K562 (cell line): ENCODE measurements at regions not wholly inside any gene's neighbourhood (a gene's known extent, or its start where the extent isn't known, plus 50 kb on each side); places are given as distances from the start of the nearest gene placed in this dataset.

Source experiments
- ATAC-seq: fragments of 200-7000 bp; cut with Tn5 transposase; 3 replicates; pipeline ENCODE4 v1.9.1; 2020; ENCODE audit warnings: moderate library complexity
- BruUV-seq: library from RNA; stranded (reverse); fragments of 400-500 nt; replicated peaks from 2 replicates; lab custom pipeline; 2021; lab: Mats Ljungman, UMichigan
- CTCF ChIA-PET: fragments of 300-600 bp; formaldehyde crosslinking; extraction: SDS; loops from one replicate; lab custom pipeline; 2021; ENCODE audit warnings: low intra/inter-chr PET ratio; lab: Yijun Ruan, JAX
- POLR2A ChIA-PET: fragments of 300-600, 350-650 bp; sonication (Branson Sonifier 250); formaldehyde crosslinking; extraction: SDS; loops from one replicate; lab custom pipeline; 2021; ENCODE audit warnings: antibody characterized with exemption, inconsistent platforms; lab: Yijun Ruan, JAX
- DNase-seq, 4 experiments: peaks; one replicate each; pipeline versions ENCODE4 v3.0.0 to v3.0.0-alpha.2; 2011 to 2018; ENCODE audit warnings: low spot score in 3 of 4, mixed read lengths in 3 of 4; ENCODE audit errors: extremely low read depth in 1 of 4
- FAIRE-seq: peaks from 2 replicates; lab custom pipeline; 2011; peaks lifted over from hg19 to GRCh38; lab: Jason Lieb, UNC
- H2AFZ ChIP-seq: 2 replicates; pipeline ENCODE4 v1.6.0; 2011; ENCODE audit warnings: low read depth, low read length, control low read depth, inconsistent platforms
- H3K27ac ChIP-seq: fragments of 200-600 bp; 3 replicates; pipeline ENCODE4 v1.8.0; 2011; ENCODE audit warnings: low read depth, mild to moderate bottlenecking, control low read depth, inconsistent platforms, low read length, moderate library complexity, mixed read lengths; ENCODE audit errors: extremely low read depth
- H3K27me3 ChIP-seq, 2 experiments: fragments of 300-600 bp in 1 of 2; 2 replicates in 1 of 2; 3 replicates in 1 of 2; pipeline versions ENCODE4 v1.6.0 to v1.8.0; 2011; ENCODE audit warnings: inconsistent platforms in 2 of 2, low read length in 2 of 2, mild to moderate bottlenecking in 1 of 2, mixed read lengths in 1 of 2, moderate library complexity in 1 of 2; ENCODE audit not compliant: control insufficient read depth in 2 of 2, insufficient read depth in 2 of 2
- H3K36me3 ChIP-seq: fragments of 300-600 bp; 3 replicates; pipeline ENCODE4 v1.8.0; 2011; ENCODE audit warnings: mild to moderate bottlenecking, low read length, inconsistent platforms; ENCODE audit not compliant: control insufficient read depth, insufficient read depth
- H3K4me1 ChIP-seq, 2 experiments: fragments of 200-600 bp in 1 of 2; replicated peaks in 1 of 2; 2 replicates in 1 of 2; 3 replicates in 1 of 2; pipeline versions ENCODE4 v1.5.1 to v1.8.0; 2011; ENCODE audit warnings: inconsistent platforms in 2 of 2, low read length in 2 of 2, mild to moderate bottlenecking in 1 of 2, mixed read lengths in 1 of 2, moderate library complexity in 1 of 2; ENCODE audit not compliant: control insufficient read depth in 2 of 2, insufficient read depth in 2 of 2
- H3K4me2 ChIP-seq: 2 replicates; pipeline ENCODE4 v1.6.1; 2011; ENCODE audit warnings: low read length, control low read depth, inconsistent platforms, mixed read lengths; ENCODE audit not compliant: insufficient read depth
- H3K4me3 ChIP-seq: fragments of 200-600 bp; sonication (generic), shearing (Covaris generic); 2 replicates; pipeline ENCODE4 v1.5.1; 2016; ENCODE audit warnings: control low read depth, inconsistent platforms
- H3K79me2 ChIP-seq: fragments of 200-600 bp; 3 replicates; pipeline ENCODE4 v1.8.0; 2011; ENCODE audit warnings: low read length, inconsistent platforms; ENCODE audit not compliant: control insufficient read depth, insufficient read depth
- H3K9ac ChIP-seq, 2 experiments: 2 replicates each; pipeline versions ENCODE4 v1.6.0 to v1.6.1; 2011; ENCODE audit warnings: low read depth in 2 of 2, low read length in 2 of 2, control low read depth in 1 of 2, inconsistent platforms in 1 of 2, mild to moderate bottlenecking in 1 of 2, mixed read lengths in 1 of 2; ENCODE audit not compliant: insufficient read depth in 1 of 2
- H3K9me1 ChIP-seq: one replicate; pipeline ENCODE4 v1.6.0; 2011; ENCODE audit warnings: inconsistent platforms, mild to moderate bottlenecking, low read length, moderate library complexity; ENCODE audit not compliant: control insufficient read depth, insufficient read depth
- H3K9me3 ChIP-seq: replicated peaks from 2 replicates; pipeline ENCODE4 v1.5.1; 2011; ENCODE audit warnings: low read depth, low read length, inconsistent platforms; ENCODE audit not compliant: control insufficient read depth, insufficient read depth
- H4K20me1 ChIP-seq: replicated peaks from 2 replicates; pipeline ENCODE4 v1.6.1; 2011; ENCODE audit warnings: low read length, inconsistent platforms, mixed read lengths; ENCODE audit not compliant: control insufficient read depth, insufficient read depth
- BCOR ChIP-seq: fragments of 450-650 bp; IDR thresholded peaks from 2 replicates; pipeline ENCODE4 v1.6.1; 2016
- C11orf30 ChIP-seq: fragments of 450-650 bp; IDR thresholded peaks from 2 replicates; pipeline ENCODE4 v1.6.1; 2016; ENCODE audit warnings: low read depth, mild to moderate bottlenecking
- CHD2 ChIP-seq: IDR thresholded peaks from 2 replicates; pipeline ENCODE4 v1.6.1; 2011; ENCODE audit warnings: low read depth, low read length
- DACH1 ChIP-seq: fragments of 450-650 bp; IDR thresholded peaks from 2 replicates; pipeline ENCODE4 v1.6.1; 2018; ENCODE audit not compliant: partially characterized antibody
- GMEB1 ChIP-seq: fragments of 250-450 bp; sonication (Bioruptor Pico); IDR thresholded peaks from 2 replicates; pipeline ENCODE4 v1.4.0; 2020; ENCODE audit warnings: mild to moderate bottlenecking
- LEF1 ChIP-seq: fragments of 450-650 bp; IDR thresholded peaks from 2 replicates; pipeline ENCODE4 v1.6.1; 2016; ENCODE audit warnings: mild to moderate bottlenecking
- MAFG ChIP-seq: fragments of 450-650 bp; conservative IDR thresholded peaks from 2 replicates; pipeline ENCODE4 v1.6.1; 2016; ENCODE audit warnings: missing genetic modification characterization, missing compliant biosample characterization
- MCM2 ChIP-seq: fragments of 450-650 bp; IDR thresholded peaks from 2 replicates; pipeline ENCODE4 v1.6.1; 2017; ENCODE audit warnings: low read depth, mild to moderate bottlenecking
- NKRF ChIP-seq: fragments of 450-650 bp; IDR thresholded peaks from 2 replicates; pipeline ENCODE4 v1.6.1; 2016; ENCODE audit warnings: borderline replicate concordance
- POLR2B ChIP-seq: fragments of 450-650 bp; IDR thresholded peaks from 2 replicates; pipeline ENCODE4 v1.6.1; 2018; ENCODE audit warnings: low read depth; ENCODE audit not compliant: partially characterized antibody
- PRPF4 ChIP-seq: fragments of 200-400 bp; formaldehyde crosslinking; IDR thresholded peaks from one replicate; pipeline ENCODE4 v1.6.1; 2017; ENCODE audit warnings: low read length, low read depth, mild to moderate bottlenecking; ENCODE audit not compliant: insufficient read depth, poor library complexity, severe bottlenecking
- RB1 ChIP-seq: fragments of 450-650 bp; IDR thresholded peaks from 2 replicates; pipeline ENCODE4 v1.6.1; 2017; ENCODE audit warnings: low read depth, mild to moderate bottlenecking
- RFX1 ChIP-seq: fragments of 450-650 bp; IDR thresholded peaks from 2 replicates; pipeline ENCODE4 v1.6.1; 2016; ENCODE audit warnings: mild to moderate bottlenecking, moderate library complexity
- SIN3B ChIP-seq: fragments of 450-650 bp; IDR thresholded peaks from 2 replicates; pipeline ENCODE4 v1.6.1; 2017; ENCODE audit warnings: low read depth, mild to moderate bottlenecking, moderate library complexity
- TBL1XR1 ChIP-seq, 2 experiments: IDR thresholded peaks; 2 replicates each; pipeline ENCODE4 v1.6.1; 2012; ENCODE audit warnings: improper control_type of control experiment in 2 of 2, low read length in 2 of 2, mild to moderate bottlenecking in 1 of 2
- TCF7 ChIP-seq: sonication (generic); IDR thresholded peaks from 2 replicates; pipeline ENCODE4 v1.6.1; 2016; ENCODE audit warnings: antibody characterized with exemption, borderline replicate concordance
- ZNF384 ChIP-seq: IDR thresholded peaks from 2 replicates; pipeline ENCODE4 v1.6.1; 2012; ENCODE audit warnings: low read depth, low read length, improper control_type of control experiment
- WGBS: fragments of 100-300 bp; shearing (Covaris generic); methylation state at CpG from one replicate; pipeline ENCODE4 v1.1.6; 2016; ENCODE audit warnings: low coverage, mixed read lengths; ENCODE audit not compliant: insufficient coverage; ENCODE audit errors: missing lambda C conversion rate; 5-methylcytosine and 5-hydroxymethylcytosine counted together
- in situ Hi-C: fragments of 300-500 bp; cut with MboI; formaldehyde crosslinking; loops from 4 replicates; pipeline ENCODE4 v1.15.0; 2018; ENCODE audit warnings: inconsistent platforms, mixed read lengths
- intact Hi-C: fragments of 100-400 bp; cut with micrococcal nuclease; formaldehyde crosslinking; loops from 2 replicates; pipeline ENCODE4 v1.14.2; 2022
- TF ChIP-seq, protein P1 (sequence below): fragments of 450-650 bp; formaldehyde crosslinking; conservative IDR thresholded peaks from 2 replicates; pipeline ENCODE4 v1.4.0; 2022; ENCODE audit warnings: mild to moderate bottlenecking, missing genetic modification characterization

DNA sequence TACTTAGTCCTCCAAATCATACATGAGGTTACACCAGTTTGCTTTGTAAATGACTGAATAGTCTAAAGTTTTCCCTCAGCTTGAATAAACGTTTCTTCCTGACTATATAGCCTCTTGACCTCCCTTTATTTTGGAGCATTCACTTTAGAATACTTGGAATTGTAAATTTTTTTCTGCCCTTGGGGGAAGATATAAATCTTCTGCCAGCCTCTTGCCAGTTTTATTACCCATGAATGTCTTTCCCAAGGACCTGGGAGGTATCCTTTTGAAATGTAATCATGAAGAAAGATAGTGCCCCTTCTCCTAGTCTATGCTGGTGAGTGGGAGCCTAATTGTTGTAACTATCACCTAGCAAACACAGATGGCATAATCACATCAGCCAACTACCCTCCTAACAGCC is 2033.9 kb upstream of the PCDH20 start:
- H4K20me1 ChIP-seq = no peaks in the 10 kb centered on the region
- BruUV-seq = no TSS peak
- H3K36me3 ChIP-seq = no peaks in the 10 kb centered on the region
- ChIA-PET CTCF (no interaction called here), POLR2A (no interaction called here)
- H3K9me1 ChIP-seq = no peaks in the 10 kb centered on the region
- 0% methylated on average over 1 of the region's 1 CpG for WGBS
- H3K27ac ChIP-seq = no peak overlapping the region
- intact Hi-C loops (no loop called here), in situ Hi-C loops (no loop called here)
- no peaks in the 10 kb centered on the region for H3K4me1 ChIP-seq
- H3K27me3 ChIP-seq = no peaks in the 10 kb centered on the region
- FAIRE-seq (no peak), DNase-seq (no peak), ATAC-seq (no peak)
- no peak overlapping the region for H3K4me3 ChIP-seq
- H3K9me3 ChIP-seq = no peaks in the 10 kb centered on the region
- no peak overlapping the region for H2AFZ ChIP-seq
- no peaks in the 10 kb centered on the region for H3K79me2 ChIP-seq
- H3K4me2 ChIP-seq = no peak overlapping the region
- H3K9ac ChIP-seq = no peak overlapping the region
- TF ChIP-seq RB1 (no peak), TBL1XR1 (IDR thresholded peaks at IDR 0.05; ENCODE audit: low read length in 2 of 2) (no peak), LEF1 (no peak), BCOR (no peak), POLR2B (no peak), DACH1 (no peak), NKRF (no peak), C11orf30 (no peak), MCM2 (no peak), GMEB1 (CRISPR knock-in tag) (no peak), PRPF4 (no peak), SIN3B (no peak), TCF7 (no peak), RFX1 (no peak), MAFG (tag) (no peak), ZNF384 (no peak), CHD2 (no peak)
- TF ChIP-seq, protein P1, sequence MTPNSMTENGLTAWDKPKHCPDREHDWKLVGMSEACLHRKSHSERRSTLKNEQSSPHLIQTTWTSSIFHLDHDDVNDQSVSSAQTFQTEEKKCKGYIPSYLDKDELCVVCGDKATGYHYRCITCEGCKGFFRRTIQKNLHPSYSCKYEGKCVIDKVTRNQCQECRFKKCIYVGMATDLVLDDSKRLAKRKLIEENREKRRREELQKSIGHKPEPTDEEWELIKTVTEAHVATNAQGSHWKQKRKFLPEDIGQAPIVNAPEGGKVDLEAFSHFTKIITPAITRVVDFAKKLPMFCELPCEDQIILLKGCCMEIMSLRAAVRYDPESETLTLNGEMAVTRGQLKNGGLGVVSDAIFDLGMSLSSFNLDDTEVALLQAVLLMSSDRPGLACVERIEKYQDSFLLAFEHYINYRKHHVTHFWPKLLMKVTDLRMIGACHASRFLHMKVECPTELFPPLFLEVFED (CRISPR knock-in tag) = no peak
- TF ChIP-seq, all 486 proteins: peak for 0
